Lower lobe of right lung (tissue), 2 donors: ENCODE measurements at regions not wholly inside any gene's neighbourhood (a gene's known extent, or its start where the extent isn't known, plus 50 kb on each side); places are given as distances from the start of the nearest gene placed in this dataset.
"Not testable (repeated sequence)": the region's sequence is repeated elsewhere in the genome, so short reads cannot be mapped to it uniquely, and the experiment has no call there.

Experiments used
- ATAC-seq, 2 donors: fragments of 200-7000 bp; cut with Tn5 transposase; one replicate each; pipeline ENCODE4 v1.9.1; 2020 to 2022; ENCODE audit warnings: mild to moderate bottlenecking in 2 of 2, moderate library complexity in 2 of 2
- DNase-seq: peaks from one replicate; pipeline ENCODE4 v3.0.0-alpha.2; 2020
- H3K27ac ChIP-seq: fragments of 200-600 bp; one replicate; pipeline ENCODE4 v1.8.0; 2022
- H3K27me3 ChIP-seq: fragments of 200-600 bp; one replicate; pipeline ENCODE4 v1.8.0; 2022; ENCODE audit warnings: low read depth
- H3K36me3 ChIP-seq: fragments of 200-600 bp; one replicate; pipeline ENCODE4 v1.8.0; 2022; ENCODE audit warnings: mild to moderate bottlenecking
- H3K4me1 ChIP-seq: fragments of 200-600 bp; one replicate; pipeline ENCODE4 v1.8.0; 2022
- H3K4me3 ChIP-seq: fragments of 200-600 bp; one replicate; pipeline ENCODE4 v1.8.0; 2022; ENCODE audit warnings: mild to moderate bottlenecking
- H3K9me3 ChIP-seq: fragments of 200-600 bp; one replicate; pipeline ENCODE4 v1.8.0; 2022
- CTCF ChIP-seq: fragments of 200-600 bp; IDR thresholded peaks from one replicate; pipeline ENCODE4 v1.8.0; 2022; ENCODE audit warnings: antibody characterized with exemption, mild to moderate bottlenecking
- intact Hi-C: fragments of 100-400 bp; cut with DNase I; formaldehyde crosslinking; loops from one replicate; pipeline ENCODE4 v1.11.0; 2022
- donor health status: DM: no; HTN: yes; CAD: no; lungs with severe emphysema.

GRCh38 chr4:28106155-28106554, 1245.5 kb downstream of the STIM2 start:
- Histone ChIP-seq H3K4me3 (no peak overlapping the region), H3K4me1 (no peaks in the 10 kb centered on the region), H3K9me3 (no peaks in the 10 kb centered on the region), H3K27me3 (no peaks in the 10 kb centered on the region), H3K36me3 (no peaks in the 10 kb centered on the region), H3K27ac (no peak overlapping the region)
- intact Hi-C loops: no loop called here
- DNase-seq (no peak), ATAC-seq (no peak)
- TF ChIP-seq CTCF: no peak

- no peak for DNase-seq
- Histone ChIP-seq H3K4me1 (no peaks in the 10 kb centered on the region), H3K36me3 (no peaks in the 10 kb centered on the region), H3K9me3 (no peaks in the 10 kb centered on the region), H3K27me3 (no peaks in the 10 kb centered on the region), H3K27ac (no peak overlapping the region), H3K4me3 (no peak overlapping the region)
- no peak for TF ChIP-seq CTCF
- no peak for ATAC-seq
- intact Hi-C loops: no loop called here
These were observed 1249.2 kb downstream of the STIM2 start for GRCh38 chr4:28109801-28110200.

- H3K27me3 ChIP-seq, intact Hi-C loops, H3K4me1 ChIP-seq, H3K27ac ChIP-seq, H3K36me3 ChIP-seq, H3K4me3 ChIP-seq, ATAC-seq, DNase-seq, H3K9me3 ChIP-seq: not testable (repeated sequence)
These were observed 1252.2 kb downstream of the STIM2 start for GRCh38 chr4:28112691-28113335.

DNA sequence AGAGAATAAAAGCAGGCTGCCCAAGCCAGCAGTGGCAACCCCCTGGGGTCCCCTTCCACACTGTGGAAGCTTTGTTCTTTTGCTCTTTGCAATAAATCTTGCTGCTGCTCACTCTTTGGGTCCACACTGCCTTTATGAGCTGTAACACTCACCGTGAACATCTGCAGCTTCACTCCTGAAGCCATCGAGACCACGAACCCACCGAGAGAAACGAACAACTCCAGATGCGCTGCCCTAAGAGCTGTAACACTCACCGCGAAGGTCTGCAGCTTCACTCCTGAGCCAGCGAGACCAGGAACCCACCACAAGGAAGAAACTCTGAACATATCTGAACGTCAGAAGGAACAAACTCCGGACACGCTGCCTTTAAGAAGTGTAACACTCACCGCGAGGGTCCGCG, 1252.9 kb downstream of the STIM2 start:
- intact Hi-C loops, DNase-seq, H3K4me3 ChIP-seq, H3K36me3 ChIP-seq, H3K27me3 ChIP-seq, H3K27ac ChIP-seq, H3K9me3 ChIP-seq, ATAC-seq, H3K4me1 ChIP-seq: not testable (repeated sequence)

- H3K27ac ChIP-seq, H3K4me3 ChIP-seq, DNase-seq, H3K9me3 ChIP-seq, ATAC-seq, H3K36me3 ChIP-seq, H3K4me1 ChIP-seq, intact Hi-C loops, H3K27me3 ChIP-seq: not testable (repeated sequence)
These were observed 1256.0 kb downstream of the STIM2 start for GRCh38 chr4:28116526-28117083.

GRCh38 chr4:28117084-28117682, 1256.5 kb downstream of the STIM2 start:
- Histone ChIP-seq H3K4me1 (no peaks in the 10 kb centered on the region), H3K36me3 (no peaks in the 10 kb centered on the region), H3K4me3 (no peak overlapping the region), H3K27me3 (no peaks in the 10 kb centered on the region), H3K27ac (no peak overlapping the region), H3K9me3 (no peaks in the 10 kb centered on the region)
- DNase-seq (no peak), ATAC-seq (no peak)
- intact Hi-C loops: no loop called here
- TF ChIP-seq CTCF: no peak

- Histone ChIP-seq H3K27me3 (no peaks in the 10 kb centered on the region), H3K36me3 (no peaks in the 10 kb centered on the region), H3K4me1 (no peaks in the 10 kb centered on the region), H3K27ac (no peak overlapping the region), H3K4me3 (no peak overlapping the region), H3K9me3 (no peaks in the 10 kb centered on the region)
- TF ChIP-seq CTCF: no peak
- DNase-seq (no peak), ATAC-seq (no peak)
- intact Hi-C loops: no loop called here
These were observed 1285.5 kb downstream of the STIM2 start for GRCh38 chr4:28146191-28146590.
